GM19438 (cell line): ENCODE measurements at regions not wholly inside any gene's neighbourhood (a gene's known extent, or its start where the extent isn't known, plus 50 kb on each side); places are given as distances from the start of the nearest gene placed in this dataset.
"Not testable (repeated sequence)": the region's sequence is repeated elsewhere in the genome, so short reads cannot be mapped to it uniquely, and the experiment has no call there.

ENCODE experiments used
- ATAC-seq: cut with Tn5 transposase; IDR thresholded peaks from one replicate; pipeline ENCODE4 v1.9.1; 2021; ENCODE audit warnings: low read depth; ENCODE audit not compliant: unreplicated experiment

GRCh38 chr4:152073351-152074087 lies 312.7 kb upstream of the GATB start:
- no peak for ATAC-seq

DNA sequence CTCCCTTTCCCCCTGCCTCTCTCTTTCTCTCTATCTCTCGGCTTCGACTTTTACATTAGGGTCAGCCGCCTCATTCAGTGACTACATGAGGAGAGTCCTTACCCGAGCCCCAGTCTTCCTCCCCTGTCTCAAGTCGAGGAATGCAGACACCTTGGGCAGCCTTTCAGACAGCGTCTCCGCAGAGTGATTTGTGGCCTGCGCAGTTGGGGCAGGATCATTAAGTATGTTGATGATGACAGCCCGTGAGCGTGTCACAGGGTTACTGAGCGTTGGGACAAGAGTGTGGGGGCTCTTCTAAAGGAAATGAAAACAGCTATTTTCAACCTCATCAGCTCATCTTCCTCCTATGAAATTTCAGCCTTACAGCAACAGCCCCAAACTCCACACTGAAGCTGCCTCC lies 312.1 kb upstream of the GATB start:
- ATAC-seq = no peak

DNA sequence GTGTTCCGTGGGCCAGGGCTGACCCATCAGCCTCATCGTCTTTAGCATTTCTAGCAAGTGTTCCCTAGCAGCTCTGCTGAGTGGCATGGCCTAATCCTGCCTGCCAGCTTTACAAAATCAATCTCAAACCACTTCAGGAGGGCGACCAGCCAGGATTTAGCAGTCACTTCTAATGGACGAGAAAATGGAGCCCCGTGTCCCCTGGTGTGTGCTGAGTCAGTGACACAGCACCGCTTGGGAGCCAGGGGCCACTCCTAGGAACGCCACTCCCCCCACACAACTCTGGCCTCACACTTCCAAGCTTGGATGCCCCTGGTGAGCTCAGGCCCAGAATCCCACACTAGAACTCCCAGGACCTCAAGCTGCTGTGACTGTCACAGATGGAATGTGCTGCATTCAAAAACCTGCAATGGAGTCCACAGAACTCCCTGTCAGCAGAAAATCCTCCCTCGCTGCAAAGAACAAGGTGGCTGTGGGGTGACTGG lies 311.2 kb upstream of the GATB start:
- no peak for ATAC-seq

- no peak for ATAC-seq
Observed at GRCh38 chr4:152070854-152071253, 310.0 kb upstream of the GATB start.

- ATAC-seq = no peak
Observed at GRCh38 chr4:152068866-152069265, 308.1 kb upstream of the GATB start.

GRCh38 chr4:152065545-152065944 lies 304.7 kb upstream of the GATB start:
- ATAC-seq = no peak

DNA sequence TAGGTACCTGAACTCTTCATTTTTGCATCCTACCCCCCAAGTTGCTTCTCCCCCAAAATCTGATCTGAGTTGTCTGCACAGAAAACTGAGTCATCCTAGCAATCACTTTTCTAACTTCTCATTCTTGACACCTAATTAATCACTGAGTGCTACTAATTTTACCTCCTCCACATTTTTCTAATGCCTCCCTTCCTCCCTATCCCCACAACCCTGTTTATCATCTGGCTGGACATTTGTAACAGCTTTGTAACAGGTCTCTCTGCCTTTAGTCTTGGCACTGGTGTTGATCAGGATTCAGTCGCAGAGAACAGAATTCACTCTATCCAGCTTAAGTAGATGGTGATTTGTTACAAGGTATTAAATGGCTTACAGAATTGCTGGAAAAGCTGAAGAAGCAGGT lies 303.9 kb upstream of the GATB start:
- ATAC-seq = no peak

- no peak for ATAC-seq
Observed at GRCh38 chr4:152064282-152064681, 303.5 kb upstream of the GATB start.

- no peak for ATAC-seq
Observed at GRCh38 chr4:152063621-152064240, 302.9 kb upstream of the GATB start.

GRCh38 chr4:152062936-152063620 lies 302.3 kb upstream of the GATB start:
- no peak for ATAC-seq

DNA sequence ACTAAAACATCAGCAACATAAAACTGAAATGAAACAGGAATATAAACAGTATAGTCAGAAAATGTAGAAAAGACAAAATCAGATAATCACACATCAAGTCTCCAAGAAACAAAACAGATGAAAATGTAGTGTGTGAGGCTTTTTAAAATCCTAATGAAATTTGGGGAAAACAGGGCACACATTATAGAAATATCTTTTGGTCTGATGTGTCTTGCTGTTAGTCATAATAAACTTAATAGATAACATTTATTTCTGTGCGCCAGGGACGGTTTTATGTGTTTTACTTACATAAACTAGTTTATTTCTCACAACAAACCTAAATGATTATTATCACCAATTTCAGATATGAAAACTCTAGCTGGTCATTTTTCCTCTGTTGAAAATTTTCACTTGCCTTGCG lies 293.9 kb upstream of the GATB start:
- ATAC-seq = no peak

- no peak for ATAC-seq
Observed at GRCh38 chr4:152052451-152053057, 291.7 kb upstream of the GATB start.

DNA sequence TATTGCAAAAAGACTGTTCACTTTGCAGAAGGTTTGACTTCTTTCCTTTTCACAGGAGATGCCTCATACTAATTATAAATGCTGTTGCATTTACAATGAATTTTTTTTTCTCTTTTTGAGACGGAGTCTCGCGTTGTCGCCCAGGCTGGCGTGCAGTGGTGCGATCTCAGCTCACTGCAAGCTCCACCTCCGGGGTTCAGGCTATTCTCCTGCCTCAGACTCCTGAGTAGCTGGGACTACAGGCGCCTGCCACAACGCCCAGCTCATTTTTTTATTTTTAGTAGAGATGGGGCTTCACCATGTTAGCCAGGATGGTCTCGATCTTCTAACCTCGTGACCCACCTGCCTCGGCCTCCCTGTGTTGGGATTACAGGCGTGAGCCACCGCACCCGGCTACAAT lies 290.5 kb upstream of the GATB start:
- not testable (repeated sequence) for ATAC-seq

- ATAC-seq = no peak
Observed at GRCh38 chr4:152050106-152050505, 289.3 kb upstream of the GATB start.

- ATAC-seq = no peak
Observed at GRCh38 chr4:152047451-152047850, 286.6 kb upstream of the GATB start.

- peak; percentile 54 for ATAC-seq
Observed at GRCh38 chr4:152045807-152046571, 285.2 kb upstream of the GATB start.

GRCh38 chr4:152045449-152045806 lies 284.6 kb upstream of the GATB start:
- ATAC-seq = peak; percentile 63

- ATAC-seq = no peak
Observed at GRCh38 chr4:152044331-152045036, 283.7 kb upstream of the GATB start.

GRCh38 chr4:152041295-152041694 lies 280.5 kb upstream of the GATB start:
- no peak for ATAC-seq

- ATAC-seq = no peak
Observed at GRCh38 chr4:152039691-152040090, 278.9 kb upstream of the GATB start.
